ENCODE measurements at regions not wholly inside any gene's neighbourhood (a gene's known extent, or its start where the extent isn't known, plus 50 kb on each side); places are given as distances from the start of the nearest gene placed in this dataset.

DNA sequence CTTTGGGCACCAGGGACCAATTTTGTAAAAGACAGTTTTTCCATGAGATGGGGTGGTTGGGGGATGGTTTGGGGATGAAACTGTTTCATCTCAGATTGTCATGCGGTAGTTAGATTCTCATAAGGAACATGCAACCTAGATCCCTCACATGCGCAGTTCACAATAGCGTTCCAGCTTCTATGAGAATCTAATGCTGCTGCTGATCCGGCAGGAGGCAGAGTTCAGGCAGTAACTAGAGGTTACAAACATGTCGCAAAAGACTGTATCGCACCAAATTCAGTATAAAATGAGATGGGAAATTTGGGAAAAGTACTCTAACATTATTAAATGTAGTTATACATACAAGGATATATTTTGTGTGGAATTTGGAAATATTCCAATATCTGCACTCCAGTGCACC lies 213.2 kb upstream of the LRFN5 start:
- H3K4me1 Mint-ChIP-seq (ENCODE audit: low read depth, unreplicated experiment), result no peaks in the 10 kb centered on the region
- TF ChIP-seq, protein P1, sequence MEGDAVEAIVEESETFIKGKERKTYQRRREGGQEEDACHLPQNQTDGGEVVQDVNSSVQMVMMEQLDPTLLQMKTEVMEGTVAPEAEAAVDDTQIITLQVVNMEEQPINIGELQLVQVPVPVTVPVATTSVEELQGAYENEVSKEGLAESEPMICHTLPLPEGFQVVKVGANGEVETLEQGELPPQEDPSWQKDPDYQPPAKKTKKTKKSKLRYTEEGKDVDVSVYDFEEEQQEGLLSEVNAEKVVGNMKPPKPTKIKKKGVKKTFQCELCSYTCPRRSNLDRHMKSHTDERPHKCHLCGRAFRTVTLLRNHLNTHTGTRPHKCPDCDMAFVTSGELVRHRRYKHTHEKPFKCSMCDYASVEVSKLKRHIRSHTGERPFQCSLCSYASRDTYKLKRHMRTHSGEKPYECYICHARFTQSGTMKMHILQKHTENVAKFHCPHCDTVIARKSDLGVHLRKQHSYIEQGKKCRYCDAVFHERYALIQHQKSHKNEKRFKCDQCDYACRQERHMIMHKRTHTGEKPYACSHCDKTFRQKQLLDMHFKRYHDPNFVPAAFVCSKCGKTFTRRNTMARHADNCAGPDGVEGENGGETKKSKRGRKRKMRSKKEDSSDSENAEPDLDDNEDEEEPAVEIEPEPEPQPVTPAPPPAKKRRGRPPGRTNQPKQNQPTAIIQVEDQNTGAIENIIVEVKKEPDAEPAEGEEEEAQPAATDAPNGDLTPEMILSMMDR (IDR thresholded peaks at IDR 0.05; ENCODE audit: partially characterized antibody, unreplicated experiment), result no peak
- DNase-seq, result no peak

DNA sequence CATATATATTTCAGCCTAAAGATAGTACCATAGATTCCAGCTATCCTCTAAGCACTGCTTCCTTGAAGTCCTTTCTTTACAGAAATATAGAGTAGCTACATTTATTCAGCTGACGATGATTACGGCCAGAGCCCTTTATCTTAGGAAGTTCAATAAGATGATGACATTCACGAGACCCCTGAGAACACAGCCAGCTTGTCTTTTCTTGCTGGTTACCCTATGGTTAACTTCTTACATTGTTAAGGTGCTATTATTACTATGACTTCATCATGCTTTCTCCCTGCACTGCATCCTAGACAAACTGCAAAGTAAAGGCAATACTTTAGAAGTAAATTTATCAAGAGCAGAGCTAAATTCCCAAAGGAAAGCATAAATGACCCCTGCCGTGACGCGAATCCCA lies 214.4 kb upstream of the LRFN5 start:
- Mint-ChIP-seq H3K9me3 (ENCODE audit: unreplicated experiment) (no peaks in the 10 kb centered on the region), H3K36me3 (ENCODE audit: unreplicated experiment) (no peaks in the 10 kb centered on the region), H3K27me3 (ENCODE audit: unreplicated experiment) (no peaks in the 10 kb centered on the region), H3K27ac (ENCODE audit: unreplicated experiment) (no peak overlapping the region), H3K4me3 (ENCODE audit: unreplicated experiment) (no peak overlapping the region), H3K4me1 (ENCODE audit: low read depth, unreplicated experiment) (no peaks in the 10 kb centered on the region)
- TF ChIP-seq, protein P1 (IDR thresholded peaks at IDR 0.05; ENCODE audit: partially characterized antibody, unreplicated experiment), result no peak
- no peak for DNase-seq

More for the DNA sequence above, 213.2 kb upstream of the LRFN5 start:
- Mint-ChIP-seq H3K27me3 (ENCODE audit: unreplicated experiment) (no peaks in the 10 kb centered on the region), H3K4me3 (ENCODE audit: unreplicated experiment) (no peak overlapping the region), H3K27ac (ENCODE audit: unreplicated experiment) (no peak overlapping the region), H3K9me3 (ENCODE audit: unreplicated experiment) (no peaks in the 10 kb centered on the region), H3K36me3 (ENCODE audit: unreplicated experiment) (no peaks in the 10 kb centered on the region)

DNA sequence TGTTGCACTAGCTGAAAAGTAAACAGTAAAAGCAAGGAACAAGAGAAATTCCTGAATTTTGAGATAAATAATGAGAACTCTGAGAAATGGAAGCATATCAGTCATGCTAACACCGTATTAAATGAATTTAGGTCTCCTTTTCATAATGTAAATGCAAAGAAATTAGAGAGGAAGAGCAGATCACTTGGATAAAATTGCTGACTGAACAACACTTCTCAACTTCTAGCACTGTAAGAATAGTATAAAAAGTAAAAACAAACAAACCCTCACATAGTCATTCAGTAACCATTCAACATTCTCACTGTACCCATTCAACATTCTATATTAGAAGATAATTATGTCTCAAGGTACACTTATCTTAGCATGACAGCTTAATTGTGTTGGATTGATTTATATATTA lies 217.3 kb upstream of the LRFN5 start:
- Mint-ChIP-seq H3K27me3 (ENCODE audit: unreplicated experiment) (no peaks in the 10 kb centered on the region), H3K9me3 (ENCODE audit: unreplicated experiment) (no peaks in the 10 kb centered on the region), H3K36me3 (ENCODE audit: unreplicated experiment) (no peaks in the 10 kb centered on the region), H3K27ac (ENCODE audit: unreplicated experiment) (no peak overlapping the region), H3K4me1 (ENCODE audit: low read depth, unreplicated experiment) (no peaks in the 10 kb centered on the region), H3K4me3 (ENCODE audit: unreplicated experiment) (no peak overlapping the region)
- TF ChIP-seq, protein P1 (IDR thresholded peaks at IDR 0.05; ENCODE audit: partially characterized antibody, unreplicated experiment), result no peak
- DNase-seq, result no peak

DNA sequence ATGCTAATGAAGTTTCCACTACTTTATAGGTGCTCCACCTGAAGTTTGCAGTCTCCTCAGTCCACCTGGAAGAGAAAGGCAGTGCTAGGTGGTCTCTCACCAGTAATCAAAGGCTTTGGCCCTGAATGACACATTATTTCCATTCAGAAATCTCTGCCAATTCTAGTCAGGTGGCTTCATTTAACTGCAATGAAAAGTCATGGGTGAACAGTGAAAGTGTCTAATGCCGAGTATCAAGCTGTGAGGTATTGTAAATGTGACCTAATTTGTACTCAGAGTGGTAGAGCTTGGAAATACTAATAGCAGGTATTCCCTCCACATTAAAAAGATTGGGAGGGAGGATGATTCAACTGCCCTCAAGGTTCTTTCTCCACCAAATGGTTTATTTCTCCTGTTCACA lies 220.9 kb upstream of the LRFN5 start:
- Mint-ChIP-seq H3K4me1 (ENCODE audit: low read depth, unreplicated experiment) (no peaks in the 10 kb centered on the region), H3K4me3 (ENCODE audit: unreplicated experiment) (no peak overlapping the region), H3K27me3 (ENCODE audit: unreplicated experiment) (no peaks in the 10 kb centered on the region), H3K36me3 (ENCODE audit: unreplicated experiment) (no peaks in the 10 kb centered on the region), H3K27ac (ENCODE audit: unreplicated experiment) (no peak overlapping the region), H3K9me3 (ENCODE audit: unreplicated experiment) (no peaks in the 10 kb centered on the region)
- TF ChIP-seq, protein P1 (IDR thresholded peaks at IDR 0.05; ENCODE audit: partially characterized antibody, unreplicated experiment), result no peak
- no peak for DNase-seq

DNA sequence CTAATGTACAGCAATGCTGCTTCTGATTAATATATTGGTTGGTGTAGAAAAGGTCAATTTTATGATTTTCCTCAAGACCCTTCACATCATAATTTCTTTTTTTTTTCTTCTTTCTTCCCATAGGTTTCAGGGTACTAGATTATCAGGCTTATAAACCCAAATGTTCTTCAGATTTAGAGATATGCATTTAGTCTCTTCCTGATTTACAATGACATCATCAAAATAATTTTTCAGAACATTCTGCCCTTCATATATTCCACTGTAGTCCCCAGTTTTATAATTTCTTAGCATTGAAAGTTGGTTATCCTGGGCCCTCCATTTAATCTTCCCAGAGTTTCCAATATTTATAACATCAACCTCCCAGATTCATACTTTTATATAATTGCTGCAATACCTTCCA lies 226.7 kb upstream of the LRFN5 start:
- TF ChIP-seq, protein P1 (IDR thresholded peaks at IDR 0.05; ENCODE audit: partially characterized antibody, unreplicated experiment), result no peak
- Mint-ChIP-seq H3K27me3 (ENCODE audit: unreplicated experiment) (peaks cover 1% of the 10 kb centered on the region), H3K4me1 (ENCODE audit: low read depth, unreplicated experiment) (no peaks in the 10 kb centered on the region), H3K36me3 (ENCODE audit: unreplicated experiment) (no peaks in the 10 kb centered on the region), H3K4me3 (ENCODE audit: unreplicated experiment) (no peak overlapping the region), H3K9me3 (ENCODE audit: unreplicated experiment) (no peaks in the 10 kb centered on the region), H3K27ac (ENCODE audit: unreplicated experiment) (no peak overlapping the region)
- DNase-seq, result no peak

All from glutamatergic neuron (in vitro differentiated cells).